GM04503 (cell line): ENCODE measurements at regions not wholly inside any gene's neighbourhood (a gene's known extent, or its start where the extent isn't known, plus 50 kb on each side); places are given as distances from the start of the nearest gene placed in this dataset.
A peak's percentile ranks its signal among the peaks of the same experiment; 100 is the strongest.
"Not testable (repeated sequence)": the region's sequence is repeated elsewhere in the genome, so short reads cannot be mapped to it uniquely, and the experiment has no call there.

Source experiments
- DNase-seq: peaks from one replicate; pipeline ENCODE4 v3.0.0-alpha.2; 2012; ENCODE audit warnings: low read depth

DNA sequence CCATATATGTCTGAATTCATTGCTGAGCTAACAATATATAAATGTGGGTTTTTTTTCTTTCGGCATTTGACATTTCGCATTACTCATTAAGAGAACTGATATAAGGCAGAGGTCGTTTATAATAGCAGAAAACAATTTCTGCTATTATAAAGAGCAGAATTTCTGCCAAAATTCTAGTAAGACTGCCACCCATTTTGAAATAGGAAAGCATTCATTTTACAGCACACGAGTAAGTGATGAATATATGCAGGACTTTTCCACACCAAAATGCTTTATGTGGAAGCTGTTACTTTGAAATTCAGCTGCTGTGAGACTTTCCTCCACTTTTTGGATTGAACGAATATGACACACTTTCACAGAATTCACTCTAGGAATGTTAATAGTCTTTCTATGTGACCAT, 610.9 kb upstream of the MAN1A1 start:
- DNase-seq: no peak

DNA sequence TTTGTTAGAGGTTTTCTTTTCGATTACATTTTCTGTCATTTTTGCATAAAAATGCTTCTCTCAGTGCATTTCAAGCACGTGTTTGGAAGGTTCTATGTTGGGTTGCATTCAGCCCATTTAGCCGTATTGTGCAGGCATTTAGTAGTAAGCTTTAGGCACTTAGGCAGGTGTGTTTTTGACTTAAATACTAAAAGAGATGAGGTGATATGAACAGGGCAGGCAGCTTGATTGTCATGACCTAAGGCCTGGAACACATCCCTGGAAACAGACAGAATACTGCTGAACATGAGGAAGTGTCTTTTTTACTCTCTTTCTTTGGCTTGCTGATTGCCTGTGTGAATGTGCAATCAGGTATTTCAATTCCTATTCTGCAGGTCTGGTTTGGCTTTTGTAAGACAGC, 610.5 kb upstream of the MAN1A1 start:
- no peak for DNase-seq

DNA sequence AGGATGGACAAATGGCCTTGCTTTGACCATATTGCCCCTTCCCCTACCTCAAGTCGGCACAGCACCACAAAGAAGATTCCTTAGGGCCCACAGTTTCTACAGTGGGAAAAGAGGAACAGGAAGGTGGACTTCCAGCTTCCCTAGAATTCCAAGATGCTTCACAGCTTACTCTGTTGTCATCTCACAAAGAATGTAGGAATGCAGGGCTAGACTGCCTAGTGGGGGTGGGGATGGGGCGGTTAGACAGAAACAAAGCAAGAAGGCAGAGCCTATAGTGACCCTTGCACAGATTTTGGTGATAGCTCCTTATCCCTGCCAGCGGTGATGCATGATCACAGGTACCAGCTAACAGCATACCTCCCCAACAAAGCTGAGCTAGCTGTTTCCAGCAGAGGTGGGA, 607.6 kb upstream of the MAN1A1 start:
- DNase-seq: no peak

DNA sequence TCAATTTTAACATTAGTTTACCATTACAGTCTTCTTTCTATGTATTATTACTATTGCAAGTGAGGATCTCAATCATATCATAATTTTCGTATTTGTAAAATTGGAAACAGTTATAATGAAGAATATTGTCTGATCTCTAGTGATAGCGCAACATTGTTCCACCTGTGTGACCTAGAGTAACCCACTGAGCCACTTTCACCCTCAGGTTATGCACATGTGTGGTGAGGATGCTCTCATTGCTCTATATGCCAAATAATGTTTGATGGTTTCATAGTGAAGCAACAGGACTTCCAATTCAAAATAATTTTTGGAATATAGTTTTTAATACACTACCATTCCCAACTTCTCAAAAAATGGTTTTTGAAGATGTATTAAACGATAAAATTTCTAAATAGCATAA, 603.1 kb upstream of the MAN1A1 start:
- DNase-seq: no peak

DNA sequence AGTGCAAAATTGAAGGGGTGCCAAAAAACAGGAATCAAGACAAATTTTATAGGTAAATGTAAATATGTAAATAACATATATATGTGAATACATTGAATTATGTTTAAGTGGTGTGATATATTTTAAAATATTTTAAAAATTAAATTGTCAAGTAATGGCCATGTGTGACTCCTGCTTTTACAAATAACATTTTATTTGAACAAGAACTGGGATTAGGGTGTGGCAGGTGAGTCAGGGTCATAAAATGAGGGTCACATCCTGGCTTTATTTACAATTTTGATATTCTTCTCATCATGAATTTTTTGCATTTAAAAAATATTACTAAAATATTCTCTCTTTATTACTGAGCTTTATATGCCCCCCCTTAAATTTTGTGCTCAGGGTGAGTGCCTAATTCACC, 601.1 kb upstream of the MAN1A1 start:
- DNase-seq: no peak

DNA sequence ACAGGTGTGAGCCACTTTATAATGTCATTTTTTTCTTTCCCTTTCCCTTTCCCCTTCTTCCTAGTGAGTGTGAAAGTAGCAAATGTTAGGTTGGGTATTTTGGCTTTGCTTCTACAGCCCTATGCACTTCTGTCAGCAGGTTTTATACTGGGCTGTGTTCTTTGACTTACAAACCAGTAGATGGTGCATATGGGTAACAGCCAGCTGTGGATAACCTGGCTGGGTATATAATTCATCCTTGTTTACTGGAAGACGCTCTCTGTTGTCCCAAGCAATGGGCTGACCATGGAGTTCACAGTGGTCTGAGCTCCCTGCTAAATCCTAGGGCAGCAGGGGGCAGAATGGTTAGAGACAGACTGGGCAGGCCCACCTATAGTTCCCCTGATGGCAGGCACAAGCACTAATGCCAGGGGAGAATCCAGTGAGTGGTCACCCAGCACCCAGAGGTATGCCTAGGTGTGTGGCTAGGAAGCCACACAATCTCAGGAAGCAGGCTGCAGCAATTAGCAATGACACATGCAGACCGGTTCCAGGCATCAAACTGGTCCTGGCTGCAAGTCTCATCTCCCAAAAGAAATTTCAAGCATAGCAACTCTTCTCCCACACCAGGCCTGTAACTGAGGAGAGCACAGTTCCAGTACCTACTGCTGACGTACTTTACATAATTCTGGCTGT, 592.7 kb upstream of the MAN1A1 start:
- DNase-seq: no peak

DNA sequence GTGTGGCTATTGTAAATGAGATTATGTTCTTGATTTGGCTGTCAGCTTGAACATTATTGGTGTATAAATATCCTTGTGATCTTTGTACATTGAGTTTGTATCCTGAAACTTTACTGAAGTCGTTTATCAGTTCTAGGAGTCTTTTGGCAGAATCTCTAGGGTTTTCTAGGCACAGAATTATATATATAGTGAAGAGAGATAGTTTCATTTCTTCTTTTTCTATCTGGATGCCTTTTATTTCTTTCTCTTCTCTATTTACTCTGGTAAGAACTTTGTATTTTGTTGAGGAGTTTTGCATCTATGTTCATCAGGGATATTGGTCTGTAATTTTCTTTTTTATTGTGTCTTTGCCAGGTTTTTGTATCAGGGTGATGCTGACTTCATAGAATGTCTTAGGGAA, 589.2 kb upstream of the MAN1A1 start:
- DNase-seq: no peak

DNA sequence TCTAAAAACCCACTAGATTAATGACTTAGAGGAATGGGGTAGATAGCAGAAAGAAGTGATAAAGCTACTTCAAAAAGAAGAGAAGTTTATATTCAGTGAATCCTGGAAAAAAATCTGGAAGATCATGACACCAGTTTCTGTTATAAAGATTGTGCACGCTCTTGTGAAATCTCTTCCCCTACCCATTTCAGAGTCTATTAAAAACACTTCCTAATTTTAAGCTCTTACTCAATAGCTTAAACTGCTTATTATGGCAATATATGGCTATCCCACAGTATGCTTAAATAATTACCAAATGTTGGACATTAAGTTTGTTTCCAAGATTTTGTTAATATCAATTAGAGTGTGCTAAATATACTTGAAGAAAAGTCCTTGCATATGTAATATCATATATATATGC, 585.3 kb upstream of the MAN1A1 start:
- DNase-seq: no peak

DNA sequence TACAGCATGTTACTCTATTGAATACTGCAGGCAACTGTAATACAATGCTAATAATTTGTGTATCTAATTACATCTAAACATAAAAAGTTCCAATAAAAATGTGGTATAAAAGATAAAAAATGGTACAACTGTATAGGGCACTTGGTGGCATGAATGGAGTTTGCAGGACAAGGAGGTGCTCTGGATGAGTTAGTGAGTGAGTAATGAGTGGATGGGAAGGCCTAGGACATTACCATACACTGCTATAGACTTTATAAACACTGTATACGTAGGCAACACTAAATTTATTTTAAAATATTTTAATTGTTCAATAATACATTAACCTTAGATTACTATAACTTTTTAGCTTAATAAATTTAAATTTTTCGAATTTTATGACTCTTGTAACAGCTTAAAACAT, 579.6 kb upstream of the MAN1A1 start:
- DNase-seq: no peak

DNA sequence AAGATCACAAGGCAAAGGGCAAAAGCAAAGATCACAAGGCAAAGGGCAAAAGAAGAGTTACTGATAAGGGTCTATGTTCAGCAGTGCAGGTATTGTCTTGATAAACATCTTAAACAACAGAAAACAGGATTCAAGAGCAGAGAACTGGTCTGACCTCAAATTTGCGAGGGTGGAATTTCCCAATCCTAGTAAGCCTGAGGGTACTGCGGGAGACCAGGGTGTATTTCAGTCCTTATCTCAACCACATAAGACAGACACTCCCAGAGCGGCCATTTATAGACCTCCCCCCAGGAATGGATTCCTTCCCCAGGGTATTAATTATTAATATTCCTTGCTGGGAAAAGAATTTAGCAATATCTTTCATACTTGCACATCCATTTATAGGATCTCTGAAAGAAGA, 575.3 kb upstream of the MAN1A1 start:
- DNase-seq: not testable (repeated sequence)

DNA sequence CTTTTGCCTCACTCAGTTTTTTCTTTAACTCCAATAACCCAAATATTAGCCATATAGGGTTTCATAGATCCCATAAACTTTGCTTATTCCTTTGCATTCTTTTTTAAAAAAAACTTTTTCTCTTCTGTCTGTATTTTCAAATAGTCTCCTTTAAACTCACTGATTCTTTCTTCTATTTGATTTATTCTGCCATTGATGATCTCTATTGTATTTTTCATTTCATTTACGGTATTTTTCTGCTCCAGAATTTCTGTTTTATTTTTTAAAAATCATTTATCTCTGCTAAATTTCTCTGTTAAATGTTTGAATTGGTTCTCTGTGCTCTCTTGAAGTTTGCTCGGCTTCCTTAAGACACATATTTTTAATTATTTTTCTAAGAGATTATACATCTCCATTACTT, 573.3 kb upstream of the MAN1A1 start:
- DNase-seq: no peak

DNA sequence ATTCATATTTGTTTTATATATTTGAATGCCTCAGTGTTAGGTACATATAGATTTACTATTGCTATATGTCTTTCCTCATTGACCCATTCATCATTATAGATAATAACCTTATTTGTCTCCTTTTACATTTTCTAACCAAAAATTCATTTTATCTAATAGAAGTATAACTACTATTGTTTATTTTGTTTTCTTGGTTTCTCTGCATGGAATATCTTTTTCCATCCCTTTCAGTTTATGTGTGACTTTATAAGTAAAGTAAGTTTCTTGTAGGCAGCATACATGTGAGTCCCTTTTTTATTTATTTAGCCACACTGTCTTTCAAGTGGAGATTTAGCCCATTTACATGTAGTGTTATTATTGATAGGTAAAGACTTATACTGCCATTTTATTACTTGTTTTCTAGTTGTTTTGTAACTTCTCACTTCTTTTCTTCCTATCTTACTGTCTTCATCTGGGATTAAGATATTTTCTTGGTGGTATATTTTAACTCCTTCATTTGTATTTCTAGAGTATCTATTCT, 572.0 kb upstream of the MAN1A1 start:
- DNase-seq: no peak

DNA sequence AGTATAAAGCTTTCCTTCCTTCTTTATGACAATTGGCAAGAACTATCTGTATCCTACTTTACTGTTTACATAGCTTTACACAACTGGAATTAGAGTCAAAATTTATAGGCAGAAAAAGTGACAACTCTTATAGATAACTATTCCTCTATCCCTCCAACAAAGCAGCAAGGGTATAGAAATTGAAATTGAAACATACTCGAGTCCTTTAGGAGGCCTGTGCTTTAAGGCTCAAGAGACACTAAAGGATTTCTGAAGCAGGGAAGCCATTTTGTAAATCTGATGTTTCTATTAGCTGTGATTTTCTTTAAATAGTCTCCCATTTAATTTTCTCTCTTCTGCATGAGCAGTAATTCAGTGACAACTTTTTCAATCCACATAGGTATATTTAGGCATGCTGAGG, 567.6 kb upstream of the MAN1A1 start:
- no peak for DNase-seq

DNA sequence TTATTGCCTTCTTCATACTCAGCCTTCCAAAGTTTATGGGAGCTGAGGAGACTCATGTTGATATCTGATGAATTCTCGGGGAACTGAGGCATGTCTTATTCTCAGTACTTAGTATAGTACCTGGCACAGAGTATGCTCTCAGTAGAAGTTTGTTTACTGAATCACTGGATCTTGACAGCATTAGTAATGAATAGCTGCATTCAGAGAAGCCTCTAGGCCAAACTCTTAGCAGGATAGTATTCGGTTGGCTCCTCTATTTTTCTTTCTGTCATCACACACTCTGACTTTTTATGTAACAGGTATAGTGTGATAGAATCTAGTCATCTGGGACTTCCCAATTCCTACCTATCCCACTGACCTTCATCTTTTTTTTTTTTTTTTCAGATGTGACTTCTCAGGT, 566.4 kb upstream of the MAN1A1 start:
- no peak for DNase-seq

DNA sequence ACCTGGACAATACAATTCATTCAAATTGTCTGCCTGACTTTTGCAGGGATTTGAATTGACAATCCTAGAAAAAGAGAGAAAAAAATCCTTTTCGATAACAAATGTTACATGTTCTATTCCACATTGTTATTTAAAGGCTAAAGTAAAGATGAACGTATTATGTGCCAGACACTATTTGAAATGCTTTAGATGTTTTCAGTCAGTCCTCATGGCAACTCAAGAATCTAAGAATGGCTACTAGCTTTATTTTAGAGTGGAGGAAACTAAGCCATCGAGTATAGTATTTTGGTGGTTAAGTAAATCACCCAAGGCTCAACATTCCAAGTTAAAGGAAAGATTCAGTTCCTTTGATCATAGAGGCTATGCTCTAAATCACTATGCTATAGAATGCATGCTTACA, 558.6 kb upstream of the MAN1A1 start:
- no peak for DNase-seq

DNA sequence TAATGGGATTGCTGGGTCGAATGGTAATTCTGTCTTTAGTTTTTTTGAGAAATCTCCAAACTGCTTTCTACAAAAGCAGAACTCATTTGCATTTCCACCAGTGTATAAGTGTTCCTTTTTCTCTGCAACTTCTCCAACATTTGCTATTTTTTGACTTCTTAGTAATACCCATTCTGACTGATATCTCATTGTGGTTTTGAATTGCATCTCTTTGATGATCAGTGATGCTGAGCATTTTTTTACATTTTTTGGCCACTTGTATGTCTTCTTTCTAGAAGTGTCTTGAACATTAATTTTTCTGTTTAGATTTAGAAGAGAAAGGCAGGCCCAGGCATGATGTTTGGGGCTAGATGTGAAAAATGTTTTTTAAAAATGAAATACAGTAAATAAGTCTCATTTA, 553.1 kb upstream of the MAN1A1 start:
- no peak for DNase-seq

DNA sequence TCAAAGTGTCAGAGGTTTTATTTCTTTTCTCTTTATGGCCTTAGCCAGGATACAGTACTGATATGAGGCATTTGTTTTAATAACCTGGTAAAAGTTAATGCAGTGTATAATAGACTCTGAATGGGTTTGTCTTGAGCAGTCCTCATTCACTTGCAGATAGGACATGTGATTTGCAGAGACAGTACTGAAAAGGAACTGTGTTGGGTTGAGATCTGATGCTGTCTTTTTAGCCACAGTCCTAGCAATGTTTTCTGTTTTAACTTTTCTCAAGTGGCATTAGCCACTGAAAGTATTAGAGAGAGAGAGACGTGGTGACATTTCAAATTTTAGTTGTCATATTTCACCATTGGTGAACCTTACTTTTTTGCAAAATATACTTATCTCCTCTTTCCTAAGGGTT, 547.2 kb upstream of the MAN1A1 start:
- no peak for DNase-seq

DNA sequence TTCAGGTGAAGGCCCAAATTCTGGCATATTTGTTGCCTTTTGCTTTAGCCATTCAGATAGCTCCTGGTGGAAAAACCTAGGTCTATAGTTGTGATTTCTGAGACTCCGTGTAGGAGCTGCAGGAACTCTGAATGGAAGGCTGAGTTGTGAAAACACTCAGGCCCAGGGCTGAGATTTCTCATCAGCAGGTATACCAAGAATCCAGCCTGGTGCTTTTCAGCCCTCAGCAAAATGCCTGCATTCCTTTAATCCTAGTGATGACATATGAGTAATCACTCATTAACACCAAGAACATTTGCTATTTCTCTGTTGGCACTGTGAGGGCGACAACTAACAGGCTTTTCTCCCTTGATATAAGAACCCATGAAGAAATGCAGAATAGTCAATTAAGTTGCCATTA, 546.1 kb upstream of the MAN1A1 start:
- DNase-seq: no peak

DNA sequence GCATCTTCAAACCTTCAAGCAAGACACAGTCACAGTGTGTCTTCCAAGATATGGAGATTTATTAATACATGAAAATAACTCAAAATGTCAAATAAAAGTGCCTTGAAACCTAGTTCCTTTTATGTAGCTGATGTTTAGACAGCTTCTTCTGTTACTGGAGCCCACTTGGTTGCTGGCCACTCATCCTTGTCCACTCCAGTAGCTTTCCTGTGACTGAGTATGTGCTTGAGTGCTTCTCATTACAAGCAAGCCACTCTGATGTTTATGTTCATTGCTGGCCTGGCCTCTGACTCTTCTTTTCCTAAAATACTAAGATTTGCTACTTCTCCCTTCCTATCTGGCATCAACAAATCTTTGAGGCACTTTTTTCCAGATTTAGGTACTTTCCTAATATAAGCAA, 545.2 kb upstream of the MAN1A1 start:
- no peak for DNase-seq

DNA sequence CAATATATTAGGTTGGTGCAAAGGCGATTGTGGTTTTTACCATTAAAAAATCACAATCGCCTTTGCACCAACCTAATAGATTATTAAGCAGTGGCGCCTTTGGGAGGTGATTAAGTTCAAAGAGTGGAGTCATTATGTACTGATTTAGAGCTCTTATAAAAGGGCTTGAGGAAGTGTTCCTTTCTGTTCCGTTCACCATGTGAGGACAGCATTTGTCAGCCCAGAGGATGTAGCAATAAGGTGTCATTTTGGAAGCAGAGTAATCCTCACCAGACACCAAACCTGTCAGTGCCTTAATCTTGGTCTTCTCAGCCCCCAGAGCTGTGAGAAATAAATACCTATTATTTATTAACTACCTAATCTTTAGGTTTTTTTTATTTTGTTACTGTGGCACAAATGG, 542.1 kb upstream of the MAN1A1 start:
- no peak for DNase-seq

DNA sequence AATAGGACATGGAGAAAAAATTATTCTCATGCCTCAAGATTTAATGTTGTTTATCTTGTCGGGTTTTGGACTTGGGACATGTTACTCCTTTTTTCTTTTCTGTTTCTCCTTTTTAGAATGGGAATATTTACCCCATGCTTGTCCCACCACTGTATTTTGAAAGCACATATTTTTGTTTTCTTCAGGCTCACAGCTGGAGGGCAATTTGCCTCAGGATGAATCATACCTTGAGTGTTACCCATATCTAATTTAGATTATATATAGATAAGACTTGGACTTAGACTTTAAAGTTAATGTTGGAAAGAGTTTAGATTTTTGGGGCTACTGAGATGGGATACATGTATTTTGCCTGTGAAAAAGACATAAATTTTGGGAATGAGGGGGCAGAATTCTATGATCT, 541.6 kb upstream of the MAN1A1 start:
- DNase-seq: no peak

DNA sequence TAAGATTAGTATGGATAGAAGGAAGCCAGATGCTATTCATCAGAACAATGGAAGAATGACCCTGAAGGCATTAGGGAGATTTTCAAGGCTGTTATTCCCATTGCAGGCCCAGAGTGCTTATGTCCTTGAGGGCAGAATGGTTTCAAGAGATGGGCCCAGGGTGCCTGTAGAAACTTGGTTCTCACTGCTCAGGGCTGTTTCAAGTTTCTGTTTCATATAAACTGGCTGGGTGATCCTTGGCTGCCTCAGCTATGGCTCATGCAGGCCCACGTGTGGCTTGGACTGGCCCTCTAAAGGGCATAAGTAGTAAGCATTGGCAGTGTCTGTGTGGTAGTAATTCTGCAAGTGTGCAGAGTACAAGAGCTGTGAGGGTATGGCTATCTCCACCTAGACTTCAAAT, 540.9 kb upstream of the MAN1A1 start:
- DNase-seq: no peak

DNA sequence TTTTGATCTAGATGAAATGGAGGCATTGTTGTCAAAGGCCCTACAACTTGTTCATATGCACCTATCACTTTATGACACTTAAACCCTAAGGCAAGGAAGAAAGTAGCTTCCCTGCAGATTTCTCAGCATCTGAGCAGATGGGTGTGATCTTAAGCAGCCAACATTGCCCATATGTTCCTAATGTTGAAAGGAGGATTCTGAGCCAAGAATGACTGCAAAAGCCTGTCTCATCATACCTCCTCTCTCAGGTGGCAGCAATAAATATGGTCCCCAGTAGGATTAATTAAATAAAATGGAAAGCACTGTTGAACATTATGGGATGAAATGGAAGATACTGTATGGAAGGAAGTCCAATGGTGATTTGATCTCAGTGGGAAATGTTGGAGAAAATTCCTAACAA, 538.1 kb upstream of the MAN1A1 start:
- no peak for DNase-seq

DNA sequence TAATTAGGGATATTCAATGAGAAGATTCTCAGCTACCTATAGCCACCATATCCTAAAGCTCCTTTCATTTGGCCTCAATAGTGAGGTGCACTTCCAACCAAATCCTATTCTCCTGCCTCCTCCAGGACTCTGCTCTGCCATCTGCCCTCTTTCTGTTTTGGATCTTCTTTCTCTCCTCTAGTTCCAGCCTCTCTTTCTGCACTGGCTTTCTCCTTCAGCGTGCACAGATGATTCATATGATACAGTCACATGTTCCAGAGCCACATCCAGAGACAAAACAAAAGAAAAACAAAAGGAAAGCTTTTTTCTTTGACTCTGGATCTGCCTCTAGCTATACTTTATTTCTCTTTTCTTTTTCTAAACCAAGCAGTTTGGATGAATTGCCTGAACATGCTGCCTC, 531.9 kb upstream of the MAN1A1 start:
- peak; percentile 2 for DNase-seq

DNA sequence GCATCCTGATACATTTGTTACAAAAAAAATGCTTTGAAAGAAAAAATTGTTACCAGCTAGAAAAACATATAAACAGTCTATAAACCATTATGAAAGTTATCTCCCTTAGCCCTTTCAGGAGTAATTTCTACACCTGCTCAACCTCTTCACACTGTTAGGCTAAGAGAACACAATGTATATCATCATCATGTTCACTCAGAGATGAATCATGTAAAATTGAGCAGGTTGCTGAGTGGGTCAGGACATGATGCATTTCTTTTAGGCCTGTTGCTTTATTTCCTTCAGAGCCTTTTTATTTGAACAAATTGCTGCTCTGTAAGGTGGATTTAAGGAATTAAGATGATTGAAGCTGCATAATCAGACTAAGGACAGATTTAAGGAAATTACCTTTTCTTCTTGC, 531.3 kb upstream of the MAN1A1 start:
- no peak for DNase-seq
